ENCODE measurements at regions not wholly inside any gene's neighbourhood (a gene's known extent, or its start where the extent isn't known, plus 50 kb on each side); places are given as distances from the start of the nearest gene placed in this dataset.
A peak's percentile ranks its signal among the peaks of the same experiment; 100 is the strongest.
"Not testable (repeated sequence)": the region's sequence is repeated elsewhere in the genome, so short reads cannot be mapped to it uniquely, and the experiment has no call there.

DNA sequence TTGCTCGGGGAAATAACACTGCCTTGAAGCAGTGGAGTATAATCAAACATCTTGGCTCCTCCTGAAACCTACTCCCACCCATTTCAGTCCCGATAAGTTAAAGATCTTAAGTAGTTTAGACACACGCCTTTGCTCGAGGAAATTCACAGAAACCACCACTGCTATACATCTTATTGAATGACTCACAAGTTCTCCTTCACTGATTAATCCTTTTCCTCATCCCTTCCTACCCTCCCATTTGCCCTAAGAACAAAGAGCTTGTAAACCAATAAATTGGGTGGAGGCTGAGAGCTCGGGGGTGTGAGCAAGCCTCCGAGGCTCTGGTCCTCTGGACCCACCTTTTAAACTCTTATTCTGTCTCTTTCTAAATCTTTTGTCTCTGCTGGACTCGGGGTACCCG, 86.5 kb downstream of the XCL2 start:
- DNase-seq: not testable (repeated sequence)

DNA sequence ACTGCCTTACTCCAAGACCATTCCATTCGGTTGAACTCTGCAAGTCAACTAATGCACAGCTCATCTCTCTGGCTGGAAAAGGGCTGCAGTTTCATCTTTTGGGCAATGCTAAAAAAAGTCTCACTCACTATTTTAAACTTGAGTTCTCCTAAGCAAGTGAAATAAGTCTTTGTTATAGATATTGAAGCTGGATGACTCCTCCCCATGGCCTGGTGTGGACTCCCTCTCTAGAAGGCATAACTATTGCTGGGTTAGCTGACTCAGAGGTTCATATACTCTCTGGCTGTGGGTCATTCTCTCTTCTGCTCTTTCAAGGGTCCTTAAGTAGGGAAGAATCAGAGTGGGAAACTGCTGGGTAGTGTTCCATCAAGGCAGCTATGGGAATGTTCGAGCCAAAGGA, 88.0 kb downstream of the XCL2 start:
- DNase-seq: no peak

DNA sequence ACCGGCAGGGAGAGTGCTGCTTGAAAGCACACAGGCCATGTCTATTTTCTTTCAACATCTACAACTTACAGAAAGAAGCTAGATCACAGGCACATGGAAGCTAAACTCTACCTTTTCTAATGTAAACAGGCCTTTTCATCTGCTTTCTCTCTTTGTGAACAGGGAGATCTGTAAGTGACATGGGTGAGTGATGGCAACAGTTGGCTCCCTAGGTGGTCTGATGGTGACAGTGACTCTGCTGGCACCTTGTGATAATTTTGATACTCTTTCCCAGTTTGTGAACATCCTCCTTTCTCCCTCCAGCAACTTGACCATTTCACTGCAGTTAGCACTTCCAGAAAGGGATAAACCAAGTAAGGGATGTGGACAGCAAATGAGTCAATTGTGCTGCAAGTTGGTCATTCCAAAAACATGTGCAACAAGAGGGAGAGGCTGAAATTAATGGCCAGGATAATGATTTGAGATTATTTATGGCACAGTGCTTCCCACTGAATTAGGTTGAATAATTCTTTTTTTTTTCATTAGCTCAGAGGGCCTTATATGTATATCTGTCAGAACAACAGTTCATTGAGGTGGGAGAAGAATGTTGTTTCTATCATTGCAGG, 89.5 kb downstream of the XCL2 start:
- DNase-seq: peak in 1 of 3 donors; percentile 48

DNA sequence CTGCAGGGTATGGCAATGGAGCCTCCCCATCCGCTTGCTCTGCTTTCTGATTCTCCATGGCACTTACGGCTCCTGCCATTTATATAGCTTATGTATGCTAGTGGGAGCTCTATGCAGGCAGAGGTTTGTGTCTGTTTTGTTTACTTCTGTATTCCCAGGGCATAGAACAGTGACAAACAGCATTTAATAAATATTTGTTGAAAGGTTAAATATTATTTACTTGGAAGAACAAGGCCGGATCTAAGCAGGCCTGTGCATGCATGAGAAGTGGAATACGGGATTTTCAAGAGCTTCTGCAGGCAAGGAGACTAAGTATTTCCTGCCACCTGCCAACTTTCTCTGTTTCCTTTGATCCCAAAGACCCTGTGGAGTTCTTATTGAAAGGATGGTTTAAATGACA, 90.7 kb downstream of the XCL2 start:
- no peak for DNase-seq

DNA sequence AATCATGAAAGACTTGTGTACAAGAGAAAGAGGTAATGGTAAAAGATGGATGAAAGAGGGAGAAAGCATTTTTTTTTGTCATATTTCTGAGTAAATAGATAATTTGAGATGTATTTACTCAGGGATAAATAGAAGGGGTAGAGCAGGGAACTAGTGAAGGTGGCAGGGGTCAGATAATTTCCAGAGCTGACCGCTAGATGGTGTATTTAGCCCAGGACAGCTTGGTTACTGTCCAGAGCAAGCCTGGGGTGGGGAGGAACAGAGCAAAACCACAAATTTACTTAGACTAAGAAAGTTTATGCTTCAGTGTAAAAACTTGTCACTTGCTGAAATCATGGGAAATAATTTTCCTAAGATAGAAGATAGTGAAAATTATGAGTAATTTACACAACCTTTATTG, 91.5 kb downstream of the XCL2 start:
- no peak for DNase-seq

DNA sequence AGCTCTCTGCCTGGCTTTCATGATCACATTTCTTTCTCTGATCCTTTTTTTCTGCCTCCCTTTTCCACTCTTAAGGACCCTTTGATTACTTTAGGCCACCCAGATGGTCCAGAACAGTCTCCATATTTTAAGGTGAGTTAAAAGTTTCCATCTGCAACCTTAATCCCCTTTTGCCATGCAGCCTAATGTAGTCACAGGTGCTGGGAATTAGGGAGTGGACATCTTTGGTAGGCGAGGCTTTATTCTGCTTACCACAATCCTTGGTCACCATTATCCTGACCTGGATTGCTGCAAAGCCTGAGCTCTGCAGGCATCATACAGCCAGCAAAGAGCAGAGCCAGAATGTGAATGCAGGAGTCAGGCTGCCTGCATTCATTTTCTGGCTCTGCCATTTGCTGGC, 95.9 kb downstream of the XCL2 start:
- DNase-seq: no peak

DNA sequence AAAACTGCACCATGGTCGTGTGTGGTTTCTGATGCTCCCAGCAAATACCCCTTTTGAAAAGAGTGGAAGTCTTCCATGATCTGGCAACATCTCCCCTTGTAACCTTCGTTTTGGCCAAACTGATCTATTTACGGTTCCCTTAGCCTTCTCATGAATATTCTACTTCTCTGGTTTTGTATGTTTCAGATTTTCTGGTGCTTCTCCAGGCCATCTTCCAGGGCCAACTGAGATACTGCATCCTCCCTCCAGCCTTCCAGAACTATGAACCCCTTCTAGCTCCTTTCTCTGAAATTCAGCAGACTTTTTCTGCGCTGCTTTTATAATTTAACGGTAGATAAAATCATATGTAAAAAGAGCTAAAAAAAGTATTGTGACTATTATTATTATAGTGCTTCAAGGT, 97.7 kb downstream of the XCL2 start:
- no peak for DNase-seq

DNA sequence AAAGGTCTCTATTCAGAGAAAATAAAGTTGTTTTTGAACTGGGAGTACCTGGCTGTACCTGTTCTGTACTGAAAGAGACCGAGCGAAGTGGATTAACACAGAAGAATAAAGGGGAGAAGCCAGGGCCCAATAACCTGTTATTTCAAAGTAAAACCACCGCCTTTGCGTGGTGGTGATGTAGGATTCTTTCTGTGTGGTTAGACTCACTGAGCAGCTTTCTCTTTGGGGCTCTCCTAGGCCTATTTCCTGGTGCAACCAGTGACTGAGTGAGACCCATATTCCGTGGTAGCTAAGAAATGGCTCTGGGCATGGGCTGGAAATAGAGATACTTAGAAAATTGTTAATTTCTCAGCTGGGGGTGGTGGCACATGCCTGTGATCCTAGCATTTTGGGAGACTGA, 99.9 kb downstream of the XCL2 start:
- no peak for DNase-seq

DNA sequence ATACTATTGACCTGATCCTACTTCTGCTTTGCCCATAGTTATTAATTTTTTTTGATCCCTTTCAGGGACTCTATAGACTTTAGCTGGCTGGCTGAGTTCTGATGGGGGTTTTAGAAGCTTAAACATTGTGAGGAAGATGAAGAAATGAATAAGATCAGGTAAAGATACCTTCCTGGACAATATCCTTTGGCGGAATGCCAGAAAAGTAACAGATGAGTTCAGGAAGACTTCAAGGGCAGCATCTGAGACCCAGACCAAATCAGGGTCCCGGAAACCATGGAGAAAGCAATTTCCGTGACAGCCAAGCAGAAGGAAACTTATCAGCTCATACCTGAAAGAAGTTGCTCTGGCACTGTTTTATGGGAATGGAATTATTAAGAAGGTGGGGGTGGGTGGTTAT, 100.4 kb downstream of the XCL2 start:
- DNase-seq: no peak

DNA sequence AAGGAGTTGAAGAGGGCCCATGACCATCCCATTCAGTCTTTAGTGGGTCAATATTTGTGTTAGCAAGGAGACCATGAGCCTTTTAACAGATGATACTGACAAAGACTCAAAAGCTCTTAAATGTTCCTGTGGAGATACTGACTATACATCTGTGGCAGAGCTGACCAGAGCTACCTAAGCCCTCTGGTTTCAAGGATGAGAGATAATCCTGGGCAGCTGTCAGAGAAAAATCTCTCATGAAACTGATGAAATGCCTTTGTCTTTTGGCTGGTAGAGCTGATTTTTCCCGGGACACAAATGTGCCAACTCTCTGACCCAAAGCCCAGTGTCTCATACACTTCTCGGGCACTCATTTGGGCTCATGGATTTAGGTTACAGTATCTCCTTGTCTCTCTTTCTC, 100.9 kb downstream of the XCL2 start:
- no peak for DNase-seq

DNA sequence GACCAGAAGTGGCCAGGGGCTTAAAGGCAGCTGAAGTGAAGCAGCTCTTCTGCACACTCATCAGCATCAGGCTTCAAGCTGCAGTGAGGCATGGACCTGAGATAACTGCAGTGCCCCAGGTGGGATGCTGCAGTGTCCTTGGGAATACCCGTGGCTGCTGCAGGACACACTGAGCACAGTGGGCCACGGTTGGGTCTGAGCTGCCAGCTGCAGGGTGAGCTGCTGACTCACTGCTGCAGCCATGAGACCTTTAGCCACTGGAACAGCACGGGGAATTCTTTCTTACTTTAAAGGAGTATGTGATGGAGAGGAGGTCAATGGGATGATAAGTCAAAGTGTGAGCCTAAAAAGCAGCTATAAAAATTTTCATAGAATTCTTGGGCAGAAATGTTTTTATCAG, 102.1 kb downstream of the XCL2 start:
- no peak for DNase-seq

DNA sequence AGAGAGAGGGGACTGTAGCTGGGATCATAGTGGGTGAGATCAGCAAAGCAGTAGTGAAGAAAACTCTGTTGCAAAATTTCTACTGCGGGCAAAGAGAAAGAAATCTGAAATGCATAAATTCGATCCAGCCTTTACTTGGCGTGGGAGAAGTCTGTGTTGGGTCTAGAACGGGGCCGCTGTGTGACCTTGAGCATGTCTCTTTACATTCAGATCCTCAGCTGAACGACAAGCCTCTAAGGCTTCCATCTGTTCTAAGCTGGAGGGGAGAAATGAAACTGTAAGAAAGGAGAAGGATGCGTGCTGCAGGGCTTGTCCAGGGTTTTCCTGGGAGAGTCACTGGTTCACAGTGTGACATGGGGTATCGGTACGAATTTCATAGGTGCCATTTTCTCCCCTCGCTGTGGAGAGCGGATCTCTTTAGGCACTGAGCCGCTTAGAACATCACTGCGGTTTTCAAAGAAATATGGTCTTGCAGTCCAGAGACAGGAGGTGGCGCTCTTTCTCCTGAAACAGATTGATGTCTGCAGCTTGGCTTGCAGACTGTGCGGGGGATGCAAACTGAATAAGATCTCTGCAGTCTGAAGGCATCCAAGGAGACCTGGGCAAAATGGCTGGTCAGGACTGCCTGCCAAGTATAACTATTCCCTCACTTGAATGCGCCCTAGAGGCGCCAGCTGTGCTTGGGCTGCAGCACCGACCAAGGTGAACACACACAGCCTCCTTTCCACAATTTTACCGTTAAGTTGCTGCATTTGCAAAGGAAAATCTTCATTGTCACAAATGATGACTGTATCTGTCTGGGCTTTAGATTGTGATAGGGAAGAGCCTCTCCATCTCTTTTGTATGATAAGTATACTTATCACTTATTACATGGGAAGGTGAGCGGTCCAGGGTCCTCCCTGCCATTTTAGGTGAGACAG, 104.1 kb downstream of the XCL2 start:
- peak; percentile 71 to 89 (median 75) for DNase-seq

DNA sequence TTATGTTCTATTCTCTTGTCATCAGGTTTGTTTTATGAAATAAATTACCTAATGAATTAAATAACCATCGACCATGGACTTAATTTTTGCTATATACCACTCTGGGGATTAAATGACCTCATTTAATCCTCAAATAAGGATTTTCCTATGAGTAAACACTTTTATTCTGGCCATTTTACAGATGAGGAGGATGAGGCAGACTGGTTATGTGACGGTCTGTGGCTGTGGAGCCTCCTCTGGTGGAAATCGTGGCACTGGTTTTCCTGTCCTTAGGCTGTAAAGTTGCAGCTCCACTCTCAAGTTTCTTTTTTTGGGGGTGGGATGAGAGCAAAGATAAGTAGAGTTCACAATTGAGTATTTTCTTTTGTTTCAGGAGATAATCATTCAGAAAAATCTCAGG, 105.2 kb downstream of the XCL2 start:
- DNase-seq: no peak

DNA sequence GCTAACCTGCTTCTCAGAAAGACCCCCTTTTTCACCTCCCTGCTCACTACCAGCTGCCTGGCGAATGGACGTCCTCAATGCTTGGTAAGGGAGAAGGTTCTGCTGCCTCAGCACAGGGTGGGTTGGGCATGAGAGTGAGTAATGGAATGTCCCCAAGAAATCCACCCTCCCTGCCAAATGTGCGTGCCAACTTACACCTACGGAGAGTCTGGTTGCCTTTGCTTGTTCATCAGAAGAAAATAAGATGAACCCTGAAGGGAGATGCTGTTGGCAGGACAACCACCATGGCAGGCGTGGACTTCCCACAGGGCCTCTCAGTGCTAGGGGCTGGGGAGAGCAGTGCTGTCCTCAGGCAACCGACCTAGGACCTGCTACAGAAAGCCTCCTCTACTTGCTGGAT, 106.0 kb downstream of the XCL2 start:
- no peak for DNase-seq

DNA sequence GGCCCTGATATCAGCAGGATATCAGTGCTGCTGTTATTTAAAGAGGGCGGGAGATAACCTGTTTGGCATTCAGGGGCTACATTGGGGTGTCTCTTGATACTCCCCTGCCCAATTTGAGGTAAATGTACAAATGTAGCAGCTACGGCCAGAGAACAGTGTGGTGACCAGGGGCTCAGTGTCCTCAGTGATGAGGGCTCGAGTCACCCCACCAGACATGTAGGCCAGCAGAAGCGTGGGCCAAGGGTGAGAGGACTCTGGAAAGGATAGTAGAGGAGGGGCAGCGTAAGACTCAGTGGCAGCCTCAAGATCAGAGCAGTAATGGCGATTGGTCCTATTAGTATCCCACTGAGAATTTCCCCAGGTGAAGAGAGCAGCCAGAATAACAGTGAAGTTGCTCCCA, 108.4 kb downstream of the XCL2 start:
- DNase-seq: no peak

DNA sequence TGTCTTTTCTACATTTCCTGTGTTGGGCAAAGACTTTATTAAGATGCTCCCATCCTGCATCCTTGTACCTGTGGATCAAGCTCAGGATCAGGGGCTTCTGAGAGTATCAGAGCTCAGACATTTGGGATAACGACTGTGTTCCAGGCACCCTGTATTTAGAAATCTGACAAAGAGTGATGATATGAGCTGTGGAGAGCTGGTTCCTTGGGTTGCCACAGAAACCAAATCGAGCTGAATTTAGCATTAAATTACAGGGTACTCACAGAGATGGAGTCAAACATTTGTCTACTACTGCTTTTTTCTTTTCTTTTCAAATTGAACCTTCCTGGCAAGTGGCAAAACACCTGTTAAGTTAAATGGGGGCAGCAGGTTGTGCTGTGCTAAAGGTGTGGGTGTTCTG, 110.6 kb downstream of the XCL2 start:
- DNase-seq: no peak

DNA sequence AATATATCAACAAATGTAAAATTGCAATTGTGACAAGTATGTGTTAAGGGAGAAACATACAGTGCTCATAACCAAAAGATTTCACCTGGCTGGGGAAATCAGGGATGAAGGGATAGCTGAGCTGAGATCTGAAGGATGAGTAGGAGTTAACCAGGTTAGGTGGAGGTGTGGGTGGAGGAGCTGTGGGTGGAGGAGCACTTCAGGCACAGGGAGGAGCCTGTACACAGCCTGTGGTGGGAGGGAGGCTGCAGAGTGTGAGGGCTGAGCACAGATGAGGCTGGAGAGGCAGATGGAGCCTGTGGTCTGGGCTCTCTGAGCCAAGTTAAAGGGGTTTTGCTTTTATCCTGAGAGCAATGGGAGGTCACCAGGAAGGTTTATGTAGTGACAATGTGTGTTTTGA, 111.9 kb downstream of the XCL2 start:
- DNase-seq: no peak

DNA sequence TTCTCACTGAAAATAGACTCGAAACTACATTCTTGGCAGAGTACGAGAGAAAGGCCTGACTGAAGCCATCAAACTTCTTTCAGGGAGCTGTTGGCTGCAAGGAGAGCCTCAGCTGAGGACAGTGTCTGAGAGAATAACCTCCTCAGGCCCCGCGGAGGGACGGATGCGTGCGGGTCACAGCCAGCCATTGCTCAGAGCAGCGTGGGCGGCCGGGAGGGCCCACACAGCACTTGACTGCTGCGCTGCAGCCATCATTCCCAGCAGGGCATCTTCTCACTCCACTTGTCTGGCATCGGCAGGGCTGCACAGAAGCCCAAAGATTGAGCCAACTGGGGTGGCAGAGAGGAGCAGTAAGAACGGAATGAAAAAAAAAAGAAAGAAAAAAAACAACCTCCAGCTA, 113.5 kb downstream of the XCL2 start:
- DNase-seq: peak; percentile 8 to 65 (median 46)

DNA sequence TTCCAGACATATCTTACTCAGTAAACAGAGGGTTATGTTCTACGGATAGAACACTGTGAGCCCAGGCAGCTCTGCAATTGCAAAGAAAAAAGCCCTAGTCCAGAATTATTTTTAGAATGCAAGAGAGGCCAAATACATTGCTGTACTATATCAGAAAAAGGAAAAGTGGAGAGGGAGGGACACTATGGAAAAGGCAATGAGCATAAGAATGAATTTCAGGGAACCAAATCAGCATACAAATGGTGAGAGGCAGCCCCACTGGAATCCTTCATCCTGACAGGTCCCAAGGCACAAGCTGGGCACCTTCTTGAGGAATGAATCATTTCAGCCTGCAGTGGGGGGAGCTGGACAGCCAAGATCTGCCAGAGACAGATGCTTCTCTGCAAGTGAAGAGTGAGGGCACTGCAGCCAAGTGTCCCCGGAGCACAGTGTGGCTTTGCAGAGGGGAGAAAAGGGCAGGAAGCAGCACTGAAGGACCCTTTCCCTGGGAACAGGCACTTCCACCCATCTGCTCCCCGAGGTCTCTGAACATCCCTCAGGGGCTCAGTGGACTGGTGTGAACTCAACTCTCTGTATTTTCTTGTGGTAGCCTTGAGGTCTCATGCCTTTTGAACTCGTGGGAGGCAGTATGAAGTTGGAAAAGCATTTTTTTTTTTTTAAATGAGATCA, 115.6 kb downstream of the XCL2 start:
- peak; percentile 31 to 69 (median 35) for DNase-seq

DNA sequence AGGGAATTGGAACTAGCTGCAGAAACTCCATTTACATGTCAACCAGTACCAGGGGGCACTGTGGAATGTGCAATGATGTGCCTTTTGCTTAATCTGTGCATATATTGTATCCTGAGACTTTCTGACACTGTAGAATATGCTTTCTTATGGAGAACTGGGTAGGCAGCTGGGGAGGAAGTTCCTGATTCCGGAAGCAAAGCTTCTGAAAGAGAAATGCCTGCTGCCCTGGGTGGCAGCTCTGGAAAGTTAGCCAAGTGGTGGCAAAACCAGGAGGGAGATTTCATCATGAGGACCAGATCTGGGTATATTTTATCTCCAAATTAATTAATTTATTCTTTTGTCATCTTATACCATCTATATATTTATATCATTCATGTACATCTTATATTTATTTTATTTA, 116.7 kb downstream of the XCL2 start:
- no peak for DNase-seq

DNA sequence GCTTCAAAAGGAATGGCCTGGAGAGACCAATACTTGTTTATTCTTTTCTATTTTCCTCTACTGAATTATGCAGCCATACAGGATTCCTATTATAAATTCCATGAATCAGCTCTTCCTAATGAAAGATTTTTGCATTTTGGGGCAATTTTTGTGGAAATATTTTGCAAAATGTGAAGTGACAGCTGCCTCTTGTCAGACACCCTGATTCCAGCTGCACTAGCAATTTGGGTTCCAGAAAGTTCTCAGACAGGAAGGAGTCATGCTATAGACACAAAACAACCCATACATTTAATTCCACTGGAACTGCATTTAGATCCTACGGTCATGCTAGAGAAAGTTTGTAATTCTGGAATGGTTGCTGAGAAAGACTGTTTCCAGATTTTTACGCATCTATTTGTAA, 119.5 kb downstream of the XCL2 start:
- DNase-seq: no peak

DNA sequence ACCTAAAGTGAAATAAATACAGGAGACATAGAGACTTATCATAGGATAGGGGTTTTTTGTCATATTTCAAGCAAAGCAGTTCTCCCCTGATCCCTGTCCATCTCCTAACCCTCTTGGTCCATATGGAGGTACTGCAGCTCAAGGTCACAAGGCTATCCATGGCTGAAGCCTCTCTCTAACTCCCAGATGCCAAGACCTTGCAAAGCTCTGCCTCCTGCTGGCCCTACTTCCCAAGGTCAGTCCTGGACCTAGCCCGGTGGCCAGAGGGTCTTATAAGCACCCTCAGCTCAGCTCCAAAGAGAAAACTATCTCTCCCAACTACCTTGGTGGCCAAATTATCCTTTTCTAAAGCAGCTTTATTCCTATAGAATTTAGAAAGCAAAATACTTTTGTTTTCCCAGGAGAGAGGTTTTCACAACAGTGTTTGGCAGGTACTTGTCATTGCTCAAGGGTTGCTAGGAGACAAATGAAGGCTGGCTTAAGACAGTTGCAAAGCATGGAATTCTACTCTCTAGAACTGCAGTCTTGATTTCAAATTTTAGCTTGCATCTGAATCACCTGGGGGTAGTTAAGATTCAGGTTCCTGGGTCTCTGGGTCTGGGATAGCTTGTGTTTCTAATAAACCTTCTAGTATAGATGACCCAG, 121.5 kb downstream of the XCL2 start:
- peak in 2 of 3 donors; percentile 55 to 57 for DNase-seq

All from muscle of back (tissue), 3 donors.